ENCODE measurements at regions not wholly inside any gene's neighbourhood (a gene's known extent, or its start where the extent isn't known, plus 50 kb on each side); places are given as distances from the start of the nearest gene placed in this dataset.

- no peaks in the 10 kb centered on the region for H3K4me1 ChIP-seq
- no peaks in the 10 kb centered on the region for H3K36me3 ChIP-seq
- H3K27ac ChIP-seq, result no peak overlapping the region
- intact Hi-C loops (cut with DNase I; ENCODE audit: low total_unique reads), result no loop called here
- no peak for DNase-seq
- H3K4me3 ChIP-seq, result no peak overlapping the region
- H3K27me3 ChIP-seq, result peaks cover 0 to 51% of the 10 kb centered on the region in 2 donors
- TF ChIP-seq CTCF (IDR thresholded peaks at IDR 0.05), result no peak
- no peaks in the 10 kb centered on the region for H3K9me3 ChIP-seq
Measured at GRCh38 chr1:30274976-30275621, 448.3 kb downstream of the MATN1 start.

- TF ChIP-seq CTCF (IDR thresholded peaks at IDR 0.05), result no peak
- H3K9me3 ChIP-seq, result no peaks in the 10 kb centered on the region
- intact Hi-C loops (cut with DNase I; ENCODE audit: low total_unique reads), result no loop called here
- no peak overlapping the region for H3K4me3 ChIP-seq
- DNase-seq, result no peak
- peaks cover 0 to 54% of the 10 kb centered on the region in 2 donors for H3K27me3 ChIP-seq
- H3K36me3 ChIP-seq, result no peaks in the 10 kb centered on the region
- H3K4me1 ChIP-seq, result no peaks in the 10 kb centered on the region
- no peak overlapping the region for H3K27ac ChIP-seq
Measured at GRCh38 chr1:30274173-30274970, 449.0 kb downstream of the MATN1 start.

- H3K9me3 ChIP-seq, result no peaks in the 10 kb centered on the region
- intact Hi-C loops (cut with DNase I; ENCODE audit: low total_unique reads), result no loop called here
- H3K36me3 ChIP-seq, result no peaks in the 10 kb centered on the region
- TF ChIP-seq CTCF (IDR thresholded peaks at IDR 0.05), result no peak
- H3K4me3 ChIP-seq, result no peak overlapping the region
- peaks cover 0 to 56% of the 10 kb centered on the region in 2 donors for H3K27me3 ChIP-seq
- no peaks in the 10 kb centered on the region for H3K4me1 ChIP-seq
- no peak for DNase-seq
- H3K27ac ChIP-seq, result no peak overlapping the region
Measured at GRCh38 chr1:30273456-30273855, 449.9 kb downstream of the MATN1 start.

- DNase-seq, result no peak
- Histone ChIP-seq H3K36me3 (no peaks in the 10 kb centered on the region), H3K27me3 (peaks cover 0 to 55% of the 10 kb centered on the region in 2 donors), H3K9me3 (no peaks in the 10 kb centered on the region), H3K4me1 (no peaks in the 10 kb centered on the region), H3K27ac (no peak overlapping the region), H3K4me3 (no peak overlapping the region)
- intact Hi-C loops (cut with DNase I; ENCODE audit: low total_unique reads), result no loop called here
- no peak for TF ChIP-seq CTCF (IDR thresholded peaks at IDR 0.05)
Measured at GRCh38 chr1:30273021-30273325, 450.4 kb downstream of the MATN1 start.

GRCh38 chr1:30272277-30273020 lies 450.9 kb downstream of the MATN1 start:
- H3K27ac ChIP-seq, result no peak overlapping the region
- peaks cover 0 to 52% of the 10 kb centered on the region in 2 donors for H3K27me3 ChIP-seq
- TF ChIP-seq CTCF (IDR thresholded peaks at IDR 0.05), result no peak
- intact Hi-C loops (cut with DNase I; ENCODE audit: low total_unique reads), result no loop called here
- H3K4me1 ChIP-seq, result no peaks in the 10 kb centered on the region
- H3K4me3 ChIP-seq, result no peak overlapping the region
- no peak for DNase-seq
- no peaks in the 10 kb centered on the region for H3K9me3 ChIP-seq
- no peaks in the 10 kb centered on the region for H3K36me3 ChIP-seq

All from tibial artery (tissue), 4 donors.